HEK293 (cell line): ENCODE measurements at regions not wholly inside any gene's neighbourhood (a gene's known extent, or its start where the extent isn't known, plus 50 kb on each side); places are given as distances from the start of the nearest gene placed in this dataset.

ENCODE experiments used
- GLI2 ChIP-seq: fragments of 450-650 bp; formaldehyde crosslinking; IDR thresholded peaks from 2 replicates; pipeline ENCODE4; 2017; ENCODE audit warnings: missing biosample characterization, missing genetic modification characterization, low read depth, borderline replicate concordance
- HOXA7 ChIP-seq: sonication (generic); formaldehyde crosslinking; IDR thresholded peaks from 2 replicates; pipeline ENCODE4 v1.8.1; 2022; ENCODE audit warnings: missing genetic modification reagents, borderline replicate concordance
- KLF8 ChIP-seq: fragments of 450-650 bp; formaldehyde crosslinking; IDR thresholded peaks from 2 replicates; pipeline ENCODE4 v1.5.1; 2016; ENCODE audit warnings: missing biosample characterization, missing genetic modification characterization
- MZF1 ChIP-seq: fragments of 450-650 bp; formaldehyde crosslinking; IDR thresholded peaks from 2 replicates; pipeline ENCODE4 v1.5.1; 2017; ENCODE audit warnings: missing biosample characterization, missing genetic modification characterization, borderline replicate concordance
- REPIN1 ChIP-seq: fragments of 450-650 bp; formaldehyde crosslinking; IDR thresholded peaks from 2 replicates; pipeline ENCODE4 v1.5.1; 2017; ENCODE audit warnings: missing biosample characterization, missing genetic modification characterization, low read depth
- SCRT2 ChIP-seq: fragments of 450-650 bp; formaldehyde crosslinking; IDR thresholded peaks from 2 replicates; pipeline ENCODE4 v1.5.1; 2016; ENCODE audit warnings: missing biosample characterization, missing genetic modification characterization
- ZBTB17 ChIP-seq: fragments of 450-650 bp; formaldehyde crosslinking; IDR thresholded peaks from 2 replicates; pipeline ENCODE4 v1.5.1; 2016; ENCODE audit warnings: missing biosample characterization, missing genetic modification characterization
- ZNF138 ChIP-seq: fragments of 450-650 bp; formaldehyde crosslinking; IDR thresholded peaks from 2 replicates; pipeline ENCODE4 v1.5.1; 2016; ENCODE audit warnings: missing biosample characterization, missing genetic modification characterization, borderline replicate concordance
- ZNF2 ChIP-seq: fragments of 450-650 bp; formaldehyde crosslinking; IDR thresholded peaks from 2 replicates; pipeline ENCODE4 v1.5.1; 2016; ENCODE audit warnings: missing biosample characterization, missing genetic modification characterization
- ZNF239 ChIP-seq: fragments of 450-650 bp; formaldehyde crosslinking; IDR thresholded peaks from 2 replicates; pipeline ENCODE4 v1.5.1; 2016; ENCODE audit warnings: missing biosample characterization, missing genetic modification characterization
- ZNF274 ChIP-seq, 2 experiments: fragments of 200-500 bp in 1 of 2; fragments of 450-650 bp in 1 of 2; sonication (Bioruptor generic) in 1 of 2; formaldehyde crosslinking in 1 of 2; IDR thresholded peaks; 2 replicates each; pipeline versions ENCODE4 v1.5.1 to v1.6.1; 2014 to 2016; ENCODE audit warnings: borderline replicate concordance in 1 of 2, inconsistent platforms in 1 of 2, low read length in 1 of 2, missing biosample characterization in 1 of 2, missing genetic modification characterization in 1 of 2
- ZNF311 ChIP-seq: fragments of 450-650 bp; formaldehyde crosslinking; IDR thresholded peaks from 2 replicates; pipeline ENCODE4 v1.5.1; 2017; ENCODE audit warnings: missing biosample characterization, missing genetic modification characterization, borderline replicate concordance
- ZNF335 ChIP-seq: fragments of 450-650 bp; formaldehyde crosslinking; conservative IDR thresholded peaks from 2 replicates; pipeline ENCODE4 v1.5.1; 2016; ENCODE audit warnings: missing biosample characterization, missing genetic modification characterization
- ZNF548 ChIP-seq: fragments of 450-650 bp; formaldehyde crosslinking; IDR thresholded peaks from 2 replicates; pipeline ENCODE4 v1.5.1; 2016; ENCODE audit warnings: missing biosample characterization, missing genetic modification characterization
- ZNF639 ChIP-seq: fragments of 450-650 bp; formaldehyde crosslinking; IDR thresholded peaks from 2 replicates; pipeline ENCODE4 v1.5.1; 2016; ENCODE audit warnings: missing biosample characterization, missing genetic modification characterization
- ZNF660 ChIP-seq: fragments of 450-650 bp; IDR thresholded peaks from 2 replicates; pipeline ENCODE4 v1.5.1; 2018; ENCODE audit warnings: missing biosample characterization, mild to moderate bottlenecking, missing genetic modification characterization
- ZNF664 ChIP-seq: fragments of 450-650 bp; formaldehyde crosslinking; IDR thresholded peaks from 2 replicates; pipeline ENCODE4 v1.5.1; 2016; ENCODE audit warnings: missing biosample characterization, missing genetic modification characterization
- ZXDB ChIP-seq: fragments of 450-650 bp; formaldehyde crosslinking; IDR thresholded peaks from 2 replicates; pipeline ENCODE4 v1.5.1; 2016; ENCODE audit warnings: missing biosample characterization, missing genetic modification characterization
- TF ChIP-seq, protein P1 (sequence below): fragments of 450-650 bp; formaldehyde crosslinking; conservative IDR thresholded peaks from 2 replicates; pipeline ENCODE4 v1.5.1; 2016; ENCODE audit warnings: low read depth, missing biosample characterization, missing genetic modification characterization
- TF ChIP-seq, protein P2 (sequence below): fragments of 450-650 bp; formaldehyde crosslinking; IDR thresholded peaks from 2 replicates; pipeline ENCODE4 v1.5.1; 2016; ENCODE audit warnings: missing biosample characterization, missing genetic modification characterization
- TF ChIP-seq, protein P3 (sequence below): fragments of 450-650 bp; formaldehyde crosslinking; IDR thresholded peaks from 2 replicates; pipeline ENCODE4 v1.5.1; 2016; ENCODE audit warnings: missing biosample characterization, missing genetic modification characterization
- TF ChIP-seq, protein P4 (sequence below): fragments of 450-650 bp; formaldehyde crosslinking; IDR thresholded peaks from 2 replicates; pipeline ENCODE4 v1.5.1; 2017; ENCODE audit warnings: missing biosample characterization, missing genetic modification characterization
- TF ChIP-seq, protein P5 (sequence below): fragments of 450-650 bp; formaldehyde crosslinking; IDR thresholded peaks from 2 replicates; pipeline ENCODE4 v1.5.1; 2017; ENCODE audit warnings: missing biosample characterization, missing genetic modification characterization

- TF ChIP-seq, protein P1, sequence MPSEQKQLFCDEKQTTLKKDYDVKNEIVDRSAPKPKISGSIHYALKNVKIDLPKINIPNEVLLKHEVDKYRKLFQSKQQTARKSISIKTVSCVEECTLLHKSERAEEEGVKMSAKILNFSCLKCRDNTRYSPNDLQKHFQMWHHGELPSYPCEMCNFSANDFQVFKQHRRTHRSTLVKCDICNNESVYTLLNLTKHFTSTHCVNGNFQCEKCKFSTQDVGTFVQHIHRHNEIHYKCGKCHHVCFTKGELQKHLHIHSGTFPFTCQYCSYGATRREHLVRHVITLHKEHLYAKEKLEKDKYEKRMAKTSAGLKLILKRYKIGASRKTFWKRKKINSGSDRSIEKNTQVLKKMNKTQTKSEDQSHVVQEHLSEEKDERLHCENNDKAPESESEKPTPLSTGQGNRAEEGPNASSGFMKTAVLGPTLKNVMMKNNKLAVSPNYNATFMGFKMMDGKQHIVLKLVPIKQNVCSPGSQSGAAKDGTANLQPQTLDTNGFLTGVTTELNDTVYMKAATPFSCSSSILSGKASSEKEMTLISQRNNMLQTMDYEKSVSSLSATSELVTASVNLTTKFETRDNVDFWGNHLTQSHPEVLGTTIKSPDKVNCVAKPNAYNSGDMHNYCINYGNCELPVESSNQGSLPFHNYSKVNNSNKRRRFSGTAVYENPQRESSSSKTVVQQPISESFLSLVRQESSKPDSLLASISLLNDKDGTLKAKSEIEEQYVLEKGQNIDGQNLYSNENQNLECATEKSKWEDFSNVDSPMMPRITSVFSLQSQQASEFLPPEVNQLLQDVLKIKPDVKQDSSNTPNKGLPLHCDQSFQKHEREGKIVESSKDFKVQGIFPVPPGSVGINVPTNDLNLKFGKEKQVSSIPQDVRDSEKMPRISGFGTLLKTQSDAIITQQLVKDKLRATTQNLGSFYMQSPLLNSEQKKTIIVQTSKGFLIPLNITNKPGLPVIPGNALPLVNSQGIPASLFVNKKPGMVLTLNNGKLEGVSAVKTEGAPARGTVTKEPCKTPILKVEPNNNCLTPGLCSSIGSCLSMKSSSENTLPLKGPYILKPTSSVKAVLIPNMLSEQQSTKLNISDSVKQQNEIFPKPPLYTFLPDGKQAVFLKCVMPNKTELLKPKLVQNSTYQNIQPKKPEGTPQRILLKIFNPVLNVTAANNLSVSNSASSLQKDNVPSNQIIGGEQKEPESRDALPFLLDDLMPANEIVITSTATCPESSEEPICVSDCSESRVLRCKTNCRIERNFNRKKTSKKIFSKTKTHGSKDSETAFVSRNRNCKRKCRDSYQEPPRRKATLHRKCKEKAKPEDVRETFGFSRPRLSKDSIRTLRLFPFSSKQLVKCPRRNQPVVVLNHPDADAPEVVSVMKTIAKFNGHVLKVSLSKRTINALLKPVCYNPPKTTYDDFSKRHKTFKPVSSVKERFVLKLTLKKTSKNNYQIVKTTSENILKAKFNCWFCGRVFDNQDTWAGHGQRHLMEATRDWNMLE: peak; percentile 69
- TF ChIP-seq MZF1 (tag by site-specific recombination): no peak
- TF ChIP-seq ZNF311: no peak
- no peak for TF ChIP-seq GLI2 (tag by site-specific recombination)
- peak; percentile 47; the same call in 1 of the 2 replicates for TF ChIP-seq ZNF335
- TF ChIP-seq ZXDB (tag by site-specific recombination): peak; percentile 61
- TF ChIP-seq, protein P2, sequence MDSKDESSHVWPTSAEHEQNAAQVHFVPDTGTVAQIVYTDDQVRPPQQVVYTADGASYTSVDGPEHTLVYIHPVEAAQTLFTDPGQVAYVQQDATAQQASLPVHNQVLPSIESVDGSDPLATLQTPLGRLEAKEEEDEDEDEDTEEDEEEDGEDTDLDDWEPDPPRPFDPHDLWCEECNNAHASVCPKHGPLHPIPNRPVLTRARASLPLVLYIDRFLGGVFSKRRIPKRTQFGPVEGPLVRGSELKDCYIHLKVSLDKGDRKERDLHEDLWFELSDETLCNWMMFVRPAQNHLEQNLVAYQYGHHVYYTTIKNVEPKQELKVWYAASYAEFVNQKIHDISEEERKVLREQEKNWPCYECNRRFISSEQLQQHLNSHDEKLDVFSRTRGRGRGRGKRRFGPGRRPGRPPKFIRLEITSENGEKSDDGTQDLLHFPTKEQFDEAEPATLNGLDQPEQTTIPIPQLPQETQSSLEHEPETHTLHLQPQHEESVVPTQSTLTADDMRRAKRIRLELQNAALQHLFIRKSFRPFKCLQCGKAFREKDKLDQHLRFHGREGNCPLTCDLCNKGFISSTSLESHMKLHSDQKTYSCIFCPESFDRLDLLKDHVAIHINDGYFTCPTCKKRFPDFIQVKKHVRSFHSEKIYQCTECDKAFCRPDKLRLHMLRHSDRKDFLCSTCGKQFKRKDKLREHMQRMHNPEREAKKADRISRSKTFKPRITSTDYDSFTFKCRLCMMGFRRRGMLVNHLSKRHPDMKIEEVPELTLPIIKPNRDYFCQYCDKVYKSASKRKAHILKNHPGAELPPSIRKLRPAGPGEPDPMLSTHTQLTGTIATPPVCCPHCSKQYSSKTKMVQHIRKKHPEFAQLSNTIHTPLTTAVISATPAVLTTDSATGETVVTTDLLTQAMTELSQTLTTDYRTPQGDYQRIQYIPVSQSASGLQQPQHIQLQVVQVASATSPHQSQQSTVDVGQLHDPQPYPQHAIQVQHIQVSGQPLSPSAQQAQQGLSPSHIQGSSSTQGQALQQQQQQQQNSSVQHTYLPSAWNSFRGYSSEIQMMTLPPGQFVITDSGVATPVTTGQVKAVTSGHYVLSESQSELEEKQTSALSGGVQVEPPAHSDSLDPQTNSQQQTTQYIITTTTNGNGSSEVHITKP (tag by site-specific recombination): peak; percentile 27; the same call in 1 of the 2 replicates
- TF ChIP-seq ZNF639 (tag by site-specific recombination): no peak
- TF ChIP-seq ZNF660 (tag by site-specific recombination): peak; percentile 39; the same call in 1 of the 2 replicates
- TF ChIP-seq SCRT2 (tag by site-specific recombination): no peak
- TF ChIP-seq ZNF138 (tag by site-specific recombination): no peak
- TF ChIP-seq ZNF239 (tag by site-specific recombination): no peak
- TF ChIP-seq, protein P3, sequence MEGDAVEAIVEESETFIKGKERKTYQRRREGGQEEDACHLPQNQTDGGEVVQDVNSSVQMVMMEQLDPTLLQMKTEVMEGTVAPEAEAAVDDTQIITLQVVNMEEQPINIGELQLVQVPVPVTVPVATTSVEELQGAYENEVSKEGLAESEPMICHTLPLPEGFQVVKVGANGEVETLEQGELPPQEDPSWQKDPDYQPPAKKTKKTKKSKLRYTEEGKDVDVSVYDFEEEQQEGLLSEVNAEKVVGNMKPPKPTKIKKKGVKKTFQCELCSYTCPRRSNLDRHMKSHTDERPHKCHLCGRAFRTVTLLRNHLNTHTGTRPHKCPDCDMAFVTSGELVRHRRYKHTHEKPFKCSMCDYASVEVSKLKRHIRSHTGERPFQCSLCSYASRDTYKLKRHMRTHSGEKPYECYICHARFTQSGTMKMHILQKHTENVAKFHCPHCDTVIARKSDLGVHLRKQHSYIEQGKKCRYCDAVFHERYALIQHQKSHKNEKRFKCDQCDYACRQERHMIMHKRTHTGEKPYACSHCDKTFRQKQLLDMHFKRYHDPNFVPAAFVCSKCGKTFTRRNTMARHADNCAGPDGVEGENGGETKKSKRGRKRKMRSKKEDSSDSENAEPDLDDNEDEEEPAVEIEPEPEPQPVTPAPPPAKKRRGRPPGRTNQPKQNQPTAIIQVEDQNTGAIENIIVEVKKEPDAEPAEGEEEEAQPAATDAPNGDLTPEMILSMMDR (tag by site-specific recombination): peak; percentile 15; the same call in 1 of the 2 replicates
- no peak for TF ChIP-seq ZNF274 (IDR thresholded peaks at IDR 0.05; ENCODE audit: low read length)
- no peak for TF ChIP-seq ZNF274 (tag by site-specific recombination; IDR thresholded peaks at IDR 0.05; ENCODE audit: borderline replicate concordance)
- no peak for TF ChIP-seq ZNF664
- TF ChIP-seq REPIN1 (tag by site-specific recombination): no peak
- TF ChIP-seq, protein P4, sequence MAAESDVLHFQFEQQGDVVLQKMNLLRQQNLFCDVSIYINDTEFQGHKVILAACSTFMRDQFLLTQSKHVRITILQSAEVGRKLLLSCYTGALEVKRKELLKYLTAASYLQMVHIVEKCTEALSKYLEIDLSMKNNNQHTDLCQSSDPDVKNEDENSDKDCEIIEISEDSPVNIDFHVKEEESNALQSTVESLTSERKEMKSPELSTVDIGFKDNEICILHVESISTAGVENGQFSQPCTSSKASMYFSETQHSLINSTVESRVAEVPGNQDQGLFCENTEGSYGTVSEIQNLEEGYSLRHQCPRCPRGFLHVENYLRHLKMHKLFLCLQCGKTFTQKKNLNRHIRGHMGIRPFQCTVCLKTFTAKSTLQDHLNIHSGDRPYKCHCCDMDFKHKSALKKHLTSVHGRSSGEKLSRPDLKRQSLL (tag by site-specific recombination): peak; percentile 61; the same call in 1 of the 2 replicates
- peak; percentile 44; the same call in 1 of the 2 replicates for TF ChIP-seq KLF8 (tag by site-specific recombination)
- TF ChIP-seq ZBTB17 (tag by site-specific recombination): peak; percentile 61; the same call in 1 of the 2 replicates
- TF ChIP-seq ZNF2: no peak
- TF ChIP-seq, protein P5, sequence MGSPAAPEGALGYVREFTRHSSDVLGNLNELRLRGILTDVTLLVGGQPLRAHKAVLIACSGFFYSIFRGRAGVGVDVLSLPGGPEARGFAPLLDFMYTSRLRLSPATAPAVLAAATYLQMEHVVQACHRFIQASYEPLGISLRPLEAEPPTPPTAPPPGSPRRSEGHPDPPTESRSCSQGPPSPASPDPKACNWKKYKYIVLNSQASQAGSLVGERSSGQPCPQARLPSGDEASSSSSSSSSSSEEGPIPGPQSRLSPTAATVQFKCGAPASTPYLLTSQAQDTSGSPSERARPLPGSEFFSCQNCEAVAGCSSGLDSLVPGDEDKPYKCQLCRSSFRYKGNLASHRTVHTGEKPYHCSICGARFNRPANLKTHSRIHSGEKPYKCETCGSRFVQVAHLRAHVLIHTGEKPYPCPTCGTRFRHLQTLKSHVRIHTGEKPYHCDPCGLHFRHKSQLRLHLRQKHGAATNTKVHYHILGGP (tag by site-specific recombination): no peak
- no peak for TF ChIP-seq ZNF548 (tag by site-specific recombination)
- TF ChIP-seq HOXA7 (CRISPR knock-in tag): no peak
Observed at GRCh38 chr11:86193297-86194095, 51.1 kb upstream of the EED start (continued).
